Lung (tissue), 11 donors: ENCODE measurements at regions not wholly inside any gene's neighbourhood (a gene's known extent, or its start where the extent isn't known, plus 50 kb on each side); places are given as distances from the start of the nearest gene placed in this dataset.

Source experiments
- ATAC-seq: fragments of 200-7000 bp; cut with Tn5 transposase; one replicate; pipeline ENCODE4 v1.9.1; 2020; ENCODE audit warnings: moderate number of reproducible peaks; ENCODE audit not compliant: insufficient read depth, low FRiP score
- DNase-seq, 3 donors: peaks; one replicate each; pipeline ENCODE4 v3.0.0-alpha.2; 2013 to 2017
- H3K27ac ChIP-seq, 2 donors: one replicate each; pipeline ENCODE4 v1.5.1; 2013; ENCODE audit warnings: mild to moderate bottlenecking in 2 of 2, moderate library complexity in 2 of 2, control low read depth in 1 of 2, inconsistent platforms in 1 of 2, low read depth in 1 of 2, low read length in 1 of 2
- H3K27me3 ChIP-seq, 3 donors: one replicate each; pipeline ENCODE4 v1.5.1; 2013; ENCODE audit warnings: low read length in 2 of 3; ENCODE audit not compliant: control insufficient read depth in 3 of 3, insufficient read depth in 3 of 3
- H3K36me3 ChIP-seq, 4 donors: one replicate each; pipeline ENCODE4 v1.5.1; 2013; ENCODE audit warnings: low read length in 4 of 4, mild to moderate bottlenecking in 1 of 4, moderate library complexity in 1 of 4; ENCODE audit not compliant: control insufficient read depth in 4 of 4, insufficient read depth in 4 of 4
- H3K4me1 ChIP-seq, 5 donors: one replicate each; pipeline ENCODE4 v1.5.1; 2013; ENCODE audit warnings: low read length in 5 of 5, mild to moderate bottlenecking in 2 of 5, moderate library complexity in 1 of 5; ENCODE audit not compliant: control insufficient read depth in 5 of 5, insufficient read depth in 5 of 5
- H3K4me3 ChIP-seq: one replicate; pipeline ENCODE4 v1.5.1; 2013; ENCODE audit warnings: mild to moderate bottlenecking, control low read depth, moderate library complexity
- H3K9ac ChIP-seq, 2 donors: one replicate each; pipeline ENCODE4 v1.5.1; 2013; ENCODE audit warnings: low read length in 2 of 2, control low read depth in 1 of 2; ENCODE audit not compliant: insufficient read depth in 1 of 2
- H3K9me3 ChIP-seq, 4 donors: one replicate each; pipeline ENCODE4 v1.5.1; 2013; ENCODE audit warnings: low read length in 3 of 4, mild to moderate bottlenecking in 1 of 4, moderate library complexity in 1 of 4; ENCODE audit not compliant: control insufficient read depth in 4 of 4, insufficient read depth in 3 of 4
- WGBS, 2 donors: extraction: QIAGEN DNeasy Blood & Tissue Kit; methylation state at CpG; one replicate each; pipeline ENCODE4 v1.1.7; 2013; 5-methylcytosine and 5-hydroxymethylcytosine counted together
- TF ChIP-seq, protein P1 (sequence below): IDR thresholded peaks from 2 replicates; pipeline ENCODE4 v1.5.1; 2012; ENCODE audit warnings: mild to moderate bottlenecking; ENCODE audit errors: control extremely low read depth, extremely low read depth
- donor health status: control.
- donor health status: control.
- donor health status: Bipolar disorder and iron deficiency.
- donor health status: healthy.
- donor health status: DM: yes; HTN: yes; CAD: no.

DNA sequence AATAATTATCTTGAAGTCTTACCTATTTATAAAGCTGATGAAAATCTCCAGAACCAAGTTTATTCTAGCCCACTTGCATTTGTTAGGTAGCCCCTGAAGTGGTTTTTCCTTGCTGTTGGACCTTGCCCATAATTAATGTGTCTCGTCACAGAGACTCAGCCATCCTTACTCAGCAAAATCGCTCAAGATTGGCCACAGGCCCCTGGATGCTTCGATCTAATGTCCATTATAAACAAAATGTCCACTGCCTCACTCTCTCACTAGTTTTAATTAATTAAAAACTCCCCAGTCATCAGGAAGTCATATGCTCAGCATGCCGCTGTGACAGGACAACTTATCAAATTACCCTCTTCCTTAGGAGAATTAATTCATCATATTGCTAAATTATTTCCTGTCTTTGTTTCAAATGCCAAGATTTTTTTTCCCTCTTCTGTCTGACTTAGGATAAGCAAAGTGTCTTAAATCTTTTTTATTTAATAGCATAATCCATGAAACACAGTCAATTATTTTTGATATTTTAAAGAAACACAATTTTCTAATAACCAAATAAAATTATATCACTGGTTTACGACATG is 126.8 kb upstream of the PCLO start:
- Histone ChIP-seq H3K4me3 (no peak overlapping the region), H3K9me3 (no peaks in the 10 kb centered on the region), H3K27me3 (no peaks in the 10 kb centered on the region), H3K4me1 (no peaks in the 10 kb centered on the region), H3K36me3 (no peaks in the 10 kb centered on the region), H3K9ac (no peak overlapping the region), H3K27ac (no peak overlapping the region)
- TF ChIP-seq, protein P1, sequence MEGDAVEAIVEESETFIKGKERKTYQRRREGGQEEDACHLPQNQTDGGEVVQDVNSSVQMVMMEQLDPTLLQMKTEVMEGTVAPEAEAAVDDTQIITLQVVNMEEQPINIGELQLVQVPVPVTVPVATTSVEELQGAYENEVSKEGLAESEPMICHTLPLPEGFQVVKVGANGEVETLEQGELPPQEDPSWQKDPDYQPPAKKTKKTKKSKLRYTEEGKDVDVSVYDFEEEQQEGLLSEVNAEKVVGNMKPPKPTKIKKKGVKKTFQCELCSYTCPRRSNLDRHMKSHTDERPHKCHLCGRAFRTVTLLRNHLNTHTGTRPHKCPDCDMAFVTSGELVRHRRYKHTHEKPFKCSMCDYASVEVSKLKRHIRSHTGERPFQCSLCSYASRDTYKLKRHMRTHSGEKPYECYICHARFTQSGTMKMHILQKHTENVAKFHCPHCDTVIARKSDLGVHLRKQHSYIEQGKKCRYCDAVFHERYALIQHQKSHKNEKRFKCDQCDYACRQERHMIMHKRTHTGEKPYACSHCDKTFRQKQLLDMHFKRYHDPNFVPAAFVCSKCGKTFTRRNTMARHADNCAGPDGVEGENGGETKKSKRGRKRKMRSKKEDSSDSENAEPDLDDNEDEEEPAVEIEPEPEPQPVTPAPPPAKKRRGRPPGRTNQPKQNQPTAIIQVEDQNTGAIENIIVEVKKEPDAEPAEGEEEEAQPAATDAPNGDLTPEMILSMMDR, result no peak
- DNase-seq (peak in 1 of 3 donors; percentile 7), ATAC-seq (no peak)
- WGBS, 2 donors, result 37 to 52% methylated on average over 5 of the region's 5 CpGs

DNA sequence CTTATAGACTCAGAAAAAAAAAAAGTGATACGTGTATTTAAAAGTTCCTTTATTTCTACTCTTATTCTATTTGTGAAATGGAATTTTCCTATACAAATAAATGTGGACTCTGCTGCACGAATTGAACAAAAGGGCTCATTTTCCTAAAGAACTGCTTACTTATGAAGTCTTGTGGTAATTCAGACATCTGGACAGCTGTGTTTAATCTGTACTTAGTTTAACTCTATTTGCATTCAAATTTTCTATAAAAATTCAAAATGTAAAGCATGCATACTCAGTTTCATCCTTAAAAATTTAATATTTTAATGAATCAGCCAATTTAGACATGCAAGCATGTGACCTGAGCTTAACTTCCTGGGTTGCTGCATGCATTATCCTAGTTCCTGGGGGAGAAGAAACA is 118.0 kb upstream of the PCLO start:
- H3K36me3 ChIP-seq, result no peaks in the 10 kb centered on the region
- 56 to 79% methylated on average over 2 of the region's 2 CpGs for WGBS, 2 donors
- H3K4me3 ChIP-seq, result no peak overlapping the region
- no peaks in the 10 kb centered on the region for H3K4me1 ChIP-seq
- H3K9me3 ChIP-seq, result peaks cover 0 to 4% (median 0%) of the 10 kb centered on the region in 4 donors
- no peak overlapping the region for H3K9ac ChIP-seq
- ATAC-seq (no peak), DNase-seq (no peak)
- no peak overlapping the region for H3K27ac ChIP-seq
- H3K27me3 ChIP-seq, result no peaks in the 10 kb centered on the region
- TF ChIP-seq, protein P1, result no peak

DNA sequence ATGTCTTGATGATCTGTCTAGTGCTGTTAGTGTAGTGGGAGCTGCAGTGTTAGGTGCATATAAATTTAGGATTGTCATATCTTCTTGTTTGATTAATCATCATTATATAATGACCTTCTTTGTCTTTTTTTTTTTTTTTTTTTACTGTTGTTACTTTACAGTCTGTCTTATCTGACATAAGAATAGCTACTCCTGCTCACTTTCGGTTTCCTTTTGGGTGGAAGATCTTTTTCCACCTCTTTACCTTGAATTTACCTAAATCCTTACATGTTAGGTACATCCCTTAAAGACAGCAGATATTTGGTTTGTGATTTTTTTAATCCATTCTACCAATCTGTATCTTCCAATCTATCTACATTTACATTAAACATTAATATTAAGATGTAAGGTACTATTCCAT is 113.6 kb upstream of the PCLO start:
- Histone ChIP-seq H3K9me3 (peaks cover 0 to 4% (median 0%) of the 10 kb centered on the region in 4 donors), H3K27ac (no peak overlapping the region), H3K27me3 (no peaks in the 10 kb centered on the region), H3K4me3 (no peak overlapping the region), H3K4me1 (no peaks in the 10 kb centered on the region), H3K36me3 (no peaks in the 10 kb centered on the region), H3K9ac (no peak overlapping the region)
- TF ChIP-seq, protein P1, result no peak
- DNase-seq (no peak), ATAC-seq (no peak)
- 80 to 91% methylated on average over 1 of the region's 1 CpG for WGBS, 2 donors

DNA sequence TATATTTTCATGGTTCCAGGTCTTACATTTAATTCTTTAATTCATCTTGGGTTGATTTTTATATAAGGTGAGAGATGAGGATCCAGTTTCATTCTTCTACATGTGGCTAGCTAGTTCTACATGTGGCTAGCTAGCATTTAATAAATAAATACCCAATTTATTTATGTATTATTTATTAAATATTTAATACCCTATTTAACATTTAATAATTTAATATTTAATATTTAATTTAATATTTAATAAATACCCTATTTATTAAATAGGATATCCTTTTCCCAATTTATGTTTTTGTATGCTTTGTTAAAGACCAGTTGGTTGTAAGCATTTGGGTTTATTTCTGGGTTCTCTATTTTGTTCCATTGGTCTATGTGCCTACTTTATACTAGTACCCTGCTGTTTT is 111.0 kb upstream of the PCLO start:
- no peak overlapping the region for H3K27ac ChIP-seq

More for the DNA sequence above, 111.0 kb upstream of the PCLO start:
- H3K9ac ChIP-seq, result no peak overlapping the region
- TF ChIP-seq, protein P1, result no peak
- H3K9me3 ChIP-seq, result peaks cover 0 to 4% (median 0%) of the 10 kb centered on the region in 4 donors
- ATAC-seq (no peak), DNase-seq (no peak)
- H3K4me1 ChIP-seq, result no peaks in the 10 kb centered on the region
- H3K27me3 ChIP-seq, result no peaks in the 10 kb centered on the region
- no peak overlapping the region for H3K4me3 ChIP-seq
- H3K36me3 ChIP-seq, result no peaks in the 10 kb centered on the region
